Ishikawa (cell line): ENCODE measurements at regions not wholly inside any gene's neighbourhood (a gene's known extent, or its start where the extent isn't known, plus 50 kb on each side); places are given as distances from the start of the nearest gene placed in this dataset.

Experiments
- CEBPB ChIP-seq: IDR thresholded peaks from 2 replicates; pipeline ENCODE4 v1.6.1; 2012
- CREB1 ChIP-seq: IDR thresholded peaks from 2 replicates; pipeline ENCODE4 v1.6.1; 2012; ENCODE audit warnings: low read depth
- EGR1 ChIP-seq: IDR thresholded peaks from 2 replicates; pipeline ENCODE4 v1.6.1; 2012
- EP300 ChIP-seq: IDR thresholded peaks from 2 replicates; pipeline ENCODE4 v1.6.1; 2012; ENCODE audit warnings: borderline replicate concordance
- FOXM1 ChIP-seq: IDR thresholded peaks from 2 replicates; pipeline ENCODE4 v1.6.1; 2012; ENCODE audit warnings: low read depth, borderline replicate concordance
- MAX ChIP-seq: IDR thresholded peaks from 2 replicates; pipeline ENCODE4 v1.6.1; 2012
- RAD21 ChIP-seq: IDR thresholded peaks from 2 replicates; pipeline ENCODE4 v1.6.1; 2012; ENCODE audit warnings: low read depth
- REST ChIP-seq: IDR thresholded peaks from 2 replicates; pipeline ENCODE4 v1.6.1; 2012; ENCODE audit warnings: low read depth, mild to moderate bottlenecking
- TAF1 ChIP-seq: IDR thresholded peaks from 2 replicates; pipeline ENCODE4 v1.6.1; 2012; ENCODE audit warnings: low read depth, mild to moderate bottlenecking
- TCF12 ChIP-seq: IDR thresholded peaks from 2 replicates; pipeline ENCODE4 v1.6.1; 2012; ENCODE audit warnings: low read depth
- TEAD4 ChIP-seq: IDR thresholded peaks from 2 replicates; pipeline ENCODE4 v1.6.1; 2012
- YY1 ChIP-seq: IDR thresholded peaks from 2 replicates; pipeline ENCODE4 v1.6.1; 2012; ENCODE audit warnings: low read depth

GRCh38 chr2:52668724-52669123 lies 1098.9 kb upstream of the CHAC2 start:
- TF ChIP-seq TAF1 (no peak), YY1 (no peak), MAX (no peak), CEBPB (no peak), EGR1 (no peak), FOXM1 (no peak), EP300 (no peak), RAD21 (no peak), REST (no peak), TCF12 (no peak), CREB1 (no peak), TEAD4 (no peak)
